Stimulated activated CD4-positive, alpha-beta T cell treated with anti-CD3 and anti-CD28 coated beads, Interleukin-4, amount 100 ng/mL, for 48 hours (primary cell): ENCODE measurements at regions not wholly inside any gene's neighbourhood (a gene's known extent, or its start where the extent isn't known, plus 50 kb on each side); places are given as distances from the start of the nearest gene placed in this dataset.
"Not testable (repeated sequence)": the region's sequence is repeated elsewhere in the genome, so short reads cannot be mapped to it uniquely, and the experiment has no call there.

Experiments
- DNase-seq, 2 donors: peaks; one replicate each; pipeline ENCODE4 v3.0.0-alpha.2; 2020; ENCODE audit warnings: low read depth in 2 of 2

GRCh38 chr3:101138817-101139216, 145.6 kb upstream of the ABI3BP start:
- DNase-seq = no peak

GRCh38 chr3:101134331-101134730, 141.1 kb upstream of the ABI3BP start:
- DNase-seq = no peak

DNA sequence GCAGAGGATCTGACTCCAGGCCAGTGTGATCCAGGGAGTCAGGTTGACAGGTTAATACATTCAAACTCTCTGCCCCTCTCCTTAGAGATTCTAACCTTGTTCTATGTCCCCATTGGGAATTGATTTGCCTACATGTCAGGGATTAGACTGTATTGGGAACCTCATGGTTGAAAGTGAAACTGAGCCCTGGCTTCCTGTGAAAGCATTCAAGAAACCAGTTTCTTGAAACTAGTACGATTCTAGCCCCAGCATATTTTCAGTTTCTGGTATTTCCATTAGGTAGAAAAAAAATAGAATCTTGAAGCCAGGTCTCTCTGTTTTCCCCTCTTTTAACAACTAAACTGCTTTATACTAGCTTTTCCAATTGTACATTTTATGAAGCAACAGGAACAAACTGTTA, 140.4 kb upstream of the ABI3BP start:
- no peak for DNase-seq

DNA sequence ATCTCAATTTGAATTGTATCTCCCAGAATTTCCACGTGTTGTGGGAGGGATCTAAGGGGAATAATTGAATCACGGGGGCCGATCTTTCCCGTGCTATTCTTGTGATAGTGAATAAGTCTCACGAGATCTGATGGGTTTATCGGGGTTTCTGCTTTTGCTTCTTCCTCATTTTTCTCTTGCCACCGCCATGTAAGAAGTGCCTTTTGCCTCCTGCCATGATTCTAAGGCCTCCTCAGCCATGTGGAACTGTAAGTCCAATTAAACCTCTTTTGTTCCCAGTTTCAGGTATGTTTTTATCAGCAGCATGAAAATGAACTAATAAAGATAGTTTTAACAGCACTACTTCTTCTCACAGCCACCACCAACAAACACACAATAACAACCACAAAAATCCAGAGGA, 140.0 kb upstream of the ABI3BP start:
- not testable (repeated sequence) for DNase-seq

DNA sequence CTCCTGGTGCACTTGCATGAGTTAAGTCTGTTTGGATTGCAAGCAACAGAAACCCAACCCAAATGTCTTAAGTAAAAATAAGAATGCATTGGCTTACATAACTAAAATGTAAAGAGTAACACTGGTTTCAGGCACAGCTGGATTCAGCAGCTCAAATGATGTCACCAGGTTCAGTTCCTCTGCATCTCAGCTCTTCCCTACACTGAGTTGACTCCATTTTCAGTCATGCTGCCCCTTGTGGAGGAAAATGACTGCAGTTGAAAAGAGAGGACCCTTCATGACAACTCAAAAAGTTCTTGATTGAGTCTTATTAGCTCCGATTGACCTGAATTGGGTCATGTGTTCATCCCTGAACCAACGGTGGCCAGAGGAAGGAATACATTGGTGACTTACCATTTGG, 138.5 kb upstream of the ABI3BP start:
- DNase-seq = no peak

DNA sequence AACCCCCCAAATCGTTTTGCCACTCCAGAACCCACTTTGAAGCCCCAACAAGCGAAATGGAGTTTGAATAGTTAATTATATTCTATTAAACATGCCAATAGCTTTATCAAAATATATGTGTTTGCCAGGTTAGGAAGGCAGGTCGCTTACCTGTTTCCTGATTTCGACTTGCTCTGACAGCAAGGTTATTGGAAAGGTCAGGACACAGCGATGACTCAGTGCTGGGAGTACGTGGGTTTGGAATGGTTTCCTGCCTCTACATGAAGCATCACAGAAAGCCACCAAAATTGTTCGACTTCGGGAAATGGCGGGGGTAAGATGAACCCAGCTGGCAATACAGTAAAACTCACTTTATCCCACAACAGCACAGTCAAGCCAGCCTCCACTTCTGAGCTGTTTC, 135.6 kb upstream of the ABI3BP start:
- DNase-seq = no peak

DNA sequence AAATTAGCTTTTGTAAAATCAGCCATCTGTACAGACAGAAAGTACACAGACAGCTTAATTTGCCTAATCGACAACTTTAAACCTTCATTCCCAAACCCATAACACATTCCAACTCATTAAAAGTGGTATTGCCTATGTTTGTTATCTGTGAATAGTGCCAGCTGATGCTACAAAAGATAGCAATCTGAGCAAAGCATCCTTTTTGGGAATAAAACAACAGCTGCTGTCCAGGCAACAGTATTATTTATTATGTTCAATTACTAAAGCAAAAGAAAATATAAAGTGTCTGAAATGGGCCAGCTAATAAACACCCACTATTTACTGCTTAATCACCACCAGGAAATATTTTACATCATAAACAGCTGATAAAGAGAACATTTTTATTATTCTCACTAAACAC, 134.8 kb upstream of the ABI3BP start:
- DNase-seq = no peak

DNA sequence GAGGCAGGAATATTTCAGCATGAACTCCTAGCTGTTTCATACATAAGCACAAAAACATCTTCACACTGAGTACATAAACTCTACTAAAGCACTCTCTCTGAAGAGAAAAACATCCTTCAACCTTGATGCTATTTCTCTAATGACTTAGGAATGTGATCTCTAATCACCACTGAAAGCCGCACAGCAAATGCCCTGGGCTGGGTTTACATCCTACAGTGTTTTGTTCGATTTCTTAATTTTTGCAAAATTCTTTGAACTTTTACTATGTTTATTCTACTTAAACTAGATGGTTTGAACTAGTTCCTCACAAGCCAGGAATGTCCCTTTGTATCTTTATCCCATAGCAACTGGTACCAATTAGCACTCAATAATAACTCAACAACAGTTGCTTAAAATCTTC, 130.9 kb upstream of the ABI3BP start:
- no peak for DNase-seq

GRCh38 chr3:101123081-101123480, 129.9 kb upstream of the ABI3BP start:
- DNase-seq = no peak

DNA sequence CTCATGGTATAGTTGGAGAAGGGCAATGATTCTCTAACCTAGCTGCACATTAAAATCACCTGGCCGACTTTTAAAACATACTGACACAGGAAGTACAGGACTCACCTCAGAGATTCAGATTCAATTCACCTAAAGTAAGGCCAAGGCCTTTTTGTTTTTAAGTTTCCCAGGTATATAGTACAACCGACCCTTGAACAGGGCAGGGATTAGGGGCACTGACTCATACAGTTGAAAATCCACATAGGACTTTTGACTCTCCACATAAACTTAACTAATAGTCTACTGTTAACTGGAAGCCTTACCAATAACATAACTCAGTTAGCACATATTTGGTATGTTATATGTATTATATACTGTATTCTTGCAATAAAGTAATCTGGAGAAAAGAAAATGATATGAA, 129.5 kb upstream of the ABI3BP start:
- DNase-seq = no peak

DNA sequence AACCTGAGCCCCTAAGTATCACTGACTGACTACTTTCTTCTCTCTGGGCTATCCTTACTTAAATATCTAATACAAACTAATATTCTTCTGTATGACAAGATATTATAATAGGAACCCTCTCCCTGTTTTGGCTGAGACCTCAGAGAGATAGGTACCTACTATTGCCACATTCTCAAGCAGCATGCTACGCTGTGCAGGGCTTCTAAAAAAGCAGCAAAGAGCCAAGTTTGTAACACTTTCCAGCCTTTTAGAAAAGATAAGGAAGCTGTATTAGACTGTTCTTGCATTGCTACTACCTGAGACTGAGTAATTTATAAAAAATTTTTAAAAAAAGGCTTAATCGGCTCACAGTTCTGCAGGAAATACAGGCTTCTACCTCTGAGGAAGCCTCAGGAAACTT, 126.8 kb upstream of the ABI3BP start:
- DNase-seq = no peak

DNA sequence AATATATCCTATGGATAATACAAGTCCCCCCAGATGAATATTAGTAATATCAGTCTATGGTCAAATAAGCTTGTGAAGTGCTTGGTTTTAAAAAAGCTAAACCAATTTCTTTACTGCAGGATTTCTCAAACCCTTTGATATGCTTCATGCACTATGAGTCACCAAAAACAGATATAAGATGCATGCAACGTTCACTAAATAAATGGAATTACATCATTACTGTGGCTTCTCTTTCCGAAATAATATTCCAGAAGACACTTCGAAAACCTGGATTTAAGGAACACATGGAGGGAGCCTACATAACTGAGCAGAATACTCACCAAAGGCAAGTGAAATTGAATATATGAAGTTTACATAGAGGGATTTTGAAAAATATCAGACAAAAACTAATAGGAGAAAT, 126.3 kb upstream of the ABI3BP start:
- DNase-seq = no peak

DNA sequence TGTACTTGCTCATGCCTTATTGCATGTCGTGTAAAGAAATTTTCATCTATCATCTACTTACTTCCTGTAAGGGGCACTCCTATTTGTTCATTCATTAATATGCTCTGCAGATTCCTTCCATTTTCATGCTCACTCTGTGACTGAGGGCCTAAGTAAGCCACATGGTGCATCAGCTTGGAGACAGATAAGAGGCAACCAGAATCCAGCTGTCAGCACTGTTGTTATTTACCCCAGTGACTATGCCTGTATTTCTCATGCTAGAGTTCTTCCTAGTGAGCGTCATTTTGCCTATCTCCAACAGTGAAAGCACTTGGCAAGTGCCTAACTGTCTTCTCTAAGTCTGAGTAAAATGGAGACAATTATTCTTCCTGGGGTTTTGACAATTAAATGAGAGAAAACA, 124.8 kb upstream of the ABI3BP start:
- DNase-seq = no peak

GRCh38 chr3:101117465-101117864, 124.2 kb upstream of the ABI3BP start:
- no peak for DNase-seq

GRCh38 chr3:101110295-101110694, 117.1 kb upstream of the ABI3BP start:
- not testable (repeated sequence) for DNase-seq

- DNase-seq = no peak
Observed at GRCh38 chr3:101104321-101104720, 111.1 kb upstream of the ABI3BP start.

GRCh38 chr3:101102678-101103296, 109.6 kb upstream of the ABI3BP start:
- DNase-seq = no peak

GRCh38 chr3:101100361-101101009, 107.3 kb upstream of the ABI3BP start:
- DNase-seq = no peak

DNA sequence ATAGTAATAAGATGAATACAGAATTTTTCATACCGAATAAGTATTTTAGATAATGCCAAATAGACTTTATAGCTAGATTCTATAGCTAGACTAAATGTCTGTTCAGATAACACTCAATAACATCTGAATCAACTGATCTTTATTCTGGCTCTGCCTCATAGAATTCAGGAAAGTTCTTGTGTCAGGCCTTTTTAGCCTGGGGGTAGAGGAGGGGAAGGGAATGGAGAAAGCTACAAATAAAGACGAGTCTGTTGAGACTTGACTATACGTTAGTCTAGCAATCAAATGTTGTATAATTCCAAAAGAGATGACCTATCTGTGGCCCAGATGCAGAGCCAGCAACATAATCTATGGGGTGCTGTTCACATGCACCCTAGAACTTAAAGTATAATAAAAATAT, 106.6 kb upstream of the ABI3BP start:
- DNase-seq = no peak

DNA sequence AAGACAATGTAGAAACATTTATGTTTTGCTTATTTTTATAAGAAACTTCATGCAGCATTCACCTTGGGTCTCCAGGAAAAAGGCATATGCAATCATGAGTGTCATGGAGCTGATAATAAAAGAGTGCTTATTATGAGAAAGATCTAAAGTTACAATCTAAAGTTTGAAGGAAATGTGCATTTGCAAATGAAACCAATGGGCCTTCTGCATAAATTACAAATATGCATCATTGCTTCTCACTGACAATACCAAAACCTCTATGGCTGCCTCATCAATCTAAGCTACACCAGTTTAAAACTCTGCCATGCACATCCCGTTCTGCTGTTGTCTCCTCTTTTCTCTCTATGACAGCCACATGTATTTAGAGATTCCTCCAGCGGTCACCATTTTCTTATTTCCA, 103.2 kb upstream of the ABI3BP start:
- DNase-seq = no peak

GRCh38 chr3:101095693-101096430, 102.6 kb upstream of the ABI3BP start:
- no peak for DNase-seq

- no peak for DNase-seq
Observed at GRCh38 chr3:101091489-101091888, 98.3 kb upstream of the ABI3BP start.

DNA sequence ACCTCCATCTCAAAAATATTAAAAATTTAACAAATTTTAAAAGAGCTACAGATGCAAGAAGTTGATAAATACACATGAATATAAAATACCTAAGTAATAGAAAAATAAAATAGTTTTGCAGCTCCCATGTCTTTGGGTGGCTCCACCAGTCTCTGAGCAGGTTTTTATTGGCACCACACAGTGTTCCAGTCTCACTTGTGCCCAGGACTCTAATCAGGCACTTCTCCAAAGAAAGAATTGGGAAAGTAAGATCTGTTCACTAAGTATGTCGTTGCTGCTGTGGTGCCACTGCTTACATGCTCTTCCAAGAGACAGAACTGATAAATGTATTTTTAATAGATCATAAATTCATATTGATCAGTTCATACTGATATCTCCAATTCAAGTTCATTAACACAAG, 92.5 kb upstream of the ABI3BP start:
- DNase-seq = no peak
